Esophagus squamous epithelium (tissue), 5 donors: ENCODE measurements at regions not wholly inside any gene's neighbourhood (a gene's known extent, or its start where the extent isn't known, plus 50 kb on each side); places are given as distances from the start of the nearest gene placed in this dataset.

Experiments used
- DNase-seq: peaks from one replicate; lab custom pipeline; 2025; lab: John Stamatoyannopoulos, UW
- H3K27ac ChIP-seq, 4 donors: fragments of 200-600 bp; sonication (generic); one replicate each; pipeline ENCODE4 v1.5.1; 2016 to 2019; ENCODE audit warnings: mild to moderate bottlenecking in 1 of 4
- H3K27me3 ChIP-seq, 4 donors: fragments of 200-600 bp; sonication (generic); 1 replicate in 3 of 4; 2 replicates in 1 of 4; pipeline versions ENCODE4 v1.5.1 to v1.6.0; 2017 to 2021; ENCODE audit warnings: antibody characterized with exemption in 1 of 4
- H3K36me3 ChIP-seq, 3 donors: fragments of 200-600 bp; sonication (generic); one replicate each; pipeline ENCODE4 v1.5.1; 2016 to 2019
- H3K4me1 ChIP-seq, 3 donors: fragments of 200-600 bp; sonication (generic); one replicate each; pipeline ENCODE4 v1.5.1; 2017 to 2019
- H3K4me3 ChIP-seq, 4 donors: fragments of 200-600 bp; sonication (generic); 1 replicate in 3 of 4; 2 replicates in 1 of 4; pipeline ENCODE4 v1.5.1; 2016 to 2019; ENCODE audit warnings: mild to moderate bottlenecking in 2 of 4, moderate library complexity in 1 of 4
- H3K9me3 ChIP-seq, 3 donors: fragments of 200-600 bp; sonication (generic); one replicate each; pipeline ENCODE4 v1.5.1; 2016 to 2019
- CTCF ChIP-seq, 6 experiments: fragments of 450-650 bp in 4 of 6; fragments of 200-600 bp in 2 of 6; sonication (generic) in 2 of 6; IDR thresholded peaks; one replicate each; pipeline ENCODE4 v1.5.1; 2016 to 2019; ENCODE audit warnings: antibody characterized with exemption in 6 of 6, mild to moderate bottlenecking in 4 of 6, moderate library complexity in 4 of 6
- POLR2A ChIP-seq, 4 donors: fragments of 450-650 bp; IDR thresholded peaks; one replicate each; pipeline ENCODE4 v1.6.1; 2017; ENCODE audit warnings: antibody characterized with exemption in 4 of 4, mild to moderate bottlenecking in 4 of 4, moderate library complexity in 3 of 4
- WGBS, 2 donors: methylation state at CpG; one replicate each; pipeline ENCODE4 v1.1.5; 2018; 5-methylcytosine and 5-hydroxymethylcytosine counted together
- intact Hi-C: fragments of 100-400 bp; cut with DNase I; formaldehyde crosslinking; loops from one replicate; pipeline ENCODE4 v1.15.0; 2022
- donor health status: DM: yes; HTN: yes; CAD: no.

DNA sequence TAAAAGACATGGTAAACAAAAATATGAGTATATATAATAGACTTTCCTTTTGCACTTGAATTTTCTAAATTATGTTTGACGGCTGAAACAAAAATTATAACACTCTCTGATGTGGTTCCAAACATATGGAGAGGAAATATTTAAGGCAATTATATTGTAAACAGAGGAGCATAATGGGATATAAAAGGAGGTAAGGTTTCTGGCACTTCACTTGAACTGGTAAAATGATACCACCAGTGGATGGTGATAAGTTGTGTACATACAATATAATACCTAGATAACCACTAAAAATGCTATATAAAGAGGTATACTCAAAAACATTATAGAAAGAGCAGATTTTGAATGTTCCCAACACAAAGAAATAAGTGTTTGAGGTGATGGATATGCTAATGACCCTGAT, 192.9 kb upstream of the RAD23B start:
- no peak overlapping the region for H3K27ac ChIP-seq
- H3K4me1 ChIP-seq, result no peaks in the 10 kb centered on the region
- intact Hi-C loops, result no loop called here
- no peak for DNase-seq
- no peaks in the 10 kb centered on the region for H3K27me3 ChIP-seq
- WGBS, 2 donors, result 68 to 94% methylated on average over 1 of the region's 1 CpG
- TF ChIP-seq CTCF (IDR thresholded peaks at IDR 0.05), result no peak
- no peak for TF ChIP-seq POLR2A (IDR thresholded peaks at IDR 0.05)
- H3K36me3 ChIP-seq, result no peaks in the 10 kb centered on the region
- H3K4me3 ChIP-seq, result no peak overlapping the region
- H3K9me3 ChIP-seq, result no peaks in the 10 kb centered on the region

DNA sequence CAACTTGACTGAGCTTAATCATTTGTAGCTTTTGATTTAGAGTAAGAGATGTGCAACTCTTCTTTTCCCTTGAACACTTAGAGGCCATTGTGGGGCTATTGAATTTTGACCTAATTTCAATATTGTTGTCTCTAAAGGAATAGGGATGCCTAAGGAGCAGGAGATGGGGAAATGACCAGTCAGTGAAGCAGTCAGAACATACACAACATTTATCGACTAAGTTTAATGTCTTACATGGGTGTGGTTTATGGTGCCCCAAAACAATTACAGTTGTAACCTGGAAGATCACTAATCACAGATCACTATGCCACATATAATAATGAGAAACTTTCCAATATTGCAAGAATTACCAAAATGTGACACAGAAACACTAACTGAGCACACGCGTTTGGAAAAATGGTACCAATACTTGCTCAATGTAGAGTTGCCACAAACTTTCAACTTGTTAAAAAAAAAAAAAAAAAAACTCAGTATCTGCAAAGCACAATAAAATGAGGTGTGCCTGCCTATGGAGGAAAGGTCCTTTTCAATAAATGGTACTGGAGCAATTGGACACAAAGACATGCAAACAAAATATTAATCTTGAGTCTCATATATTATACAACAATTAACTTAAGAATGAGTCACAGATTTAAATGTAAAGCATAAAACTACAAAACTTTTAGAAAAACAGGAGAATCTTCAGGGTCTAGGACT, 189.6 kb upstream of the RAD23B start:
- Histone ChIP-seq H3K9me3 (no peaks in the 10 kb centered on the region), H3K4me1 (no peaks in the 10 kb centered on the region), H3K4me3 (no peak overlapping the region), H3K36me3 (no peaks in the 10 kb centered on the region), H3K27me3 (no peaks in the 10 kb centered on the region), H3K27ac (no peak overlapping the region)
- intact Hi-C loops, result no loop called here
- DNase-seq, result no peak
- whole genome bisulfite sequencing, 2 donors, result 89 to 91% methylated on average over 3 of the region's 3 CpGs
- TF ChIP-seq CTCF (IDR thresholded peaks at IDR 0.05) (no peak), POLR2A (IDR thresholded peaks at IDR 0.05) (no peak)

DNA sequence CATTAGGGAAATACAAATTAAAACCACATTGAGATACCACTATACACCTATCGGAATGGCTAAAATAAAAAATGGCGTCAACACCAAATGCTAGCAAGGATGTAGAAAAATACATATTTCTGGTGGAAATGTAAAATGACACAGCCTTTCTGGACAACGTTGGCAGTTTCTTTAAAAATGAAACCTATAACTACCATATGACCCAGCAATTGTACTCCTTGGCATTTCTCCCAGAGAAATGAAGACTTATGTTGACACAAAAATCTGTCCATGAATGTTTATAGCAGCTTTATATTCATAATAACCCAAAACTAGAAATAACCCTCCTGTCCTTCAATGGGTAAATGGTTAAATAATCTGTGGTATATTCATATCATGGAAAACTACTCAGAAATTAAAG, 188.7 kb upstream of the RAD23B start:
- H3K4me3 ChIP-seq, result no peak overlapping the region
- no peaks in the 10 kb centered on the region for H3K4me1 ChIP-seq
- WGBS, 2 donors, result 64 to 73% methylated on average over 3 of the region's 3 CpGs
- TF ChIP-seq POLR2A (IDR thresholded peaks at IDR 0.05) (no peak), CTCF (IDR thresholded peaks at IDR 0.05) (no peak)
- H3K27ac ChIP-seq, result no peak overlapping the region
- DNase-seq, result no peak
- no peaks in the 10 kb centered on the region for H3K36me3 ChIP-seq
- H3K9me3 ChIP-seq, result no peaks in the 10 kb centered on the region
- intact Hi-C loops, result no loop called here
- no peaks in the 10 kb centered on the region for H3K27me3 ChIP-seq

- Histone ChIP-seq H3K27ac (no peak overlapping the region), H3K4me3 (no peak overlapping the region), H3K36me3 (no peaks in the 10 kb centered on the region), H3K27me3 (no peaks in the 10 kb centered on the region), H3K4me1 (no peaks in the 10 kb centered on the region), H3K9me3 (no peaks in the 10 kb centered on the region)
- 65 to 92% methylated on average over 4 to 7 of the region's 7 CpGs for WGBS, 2 donors
- intact Hi-C loops, result no loop called here
- DNase-seq, result no peak
- TF ChIP-seq CTCF (IDR thresholded peaks at IDR 0.05), result no peak
These were observed 182.5 kb upstream of the RAD23B start for GRCh38 chr9:107100591-107100990.

DNA sequence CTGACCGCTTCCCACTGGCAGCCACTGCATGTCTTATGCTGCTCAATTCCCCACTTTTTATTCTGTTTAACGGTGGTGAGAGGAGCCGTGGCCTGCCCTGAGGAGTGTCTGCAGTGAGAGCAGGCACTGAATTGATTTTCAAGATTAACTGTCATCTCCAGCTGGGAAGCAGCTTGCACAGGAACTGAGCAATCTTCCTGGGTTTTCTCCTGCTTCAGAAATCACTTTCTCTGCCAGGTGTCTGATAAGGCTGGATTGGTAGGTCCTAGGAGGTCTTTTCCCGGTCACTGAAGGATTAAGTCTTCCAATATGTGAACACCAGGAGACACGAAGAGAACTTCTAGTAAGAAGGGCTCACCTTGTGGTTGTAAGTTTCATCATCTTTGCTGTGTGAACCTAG, 181.1 kb upstream of the RAD23B start:
- no peak overlapping the region for H3K4me3 ChIP-seq
- H3K9me3 ChIP-seq, result no peaks in the 10 kb centered on the region
- WGBS, 2 donors, result 74 to 89% methylated on average over 3 to 5 of the region's 5 CpGs
- TF ChIP-seq CTCF (IDR thresholded peaks at IDR 0.05) (no peak), POLR2A (IDR thresholded peaks at IDR 0.05) (no peak)
- no peak overlapping the region for H3K27ac ChIP-seq
- DNase-seq, result no peak
- intact Hi-C loops, result no loop called here
- H3K36me3 ChIP-seq, result no peaks in the 10 kb centered on the region
- no peaks in the 10 kb centered on the region for H3K4me1 ChIP-seq
- H3K27me3 ChIP-seq, result no peaks in the 10 kb centered on the region
